ENCODE measurements at regions not wholly inside any gene's neighbourhood (a gene's known extent, or its start where the extent isn't known, plus 50 kb on each side); places are given as distances from the start of the nearest gene placed in this dataset.

- H3K9me3 Mint-ChIP-seq (ENCODE audit: unreplicated experiment): peaks cover 21% of the 10 kb centered on the region
- Histone ChIP-seq H3K4me2 (ENCODE audit: low read length) (no peak overlapping the region), H3K27ac (ENCODE audit: low read depth, low read length) (no peak overlapping the region), H2AFZ (ENCODE audit: low read depth, low read length) (no peak overlapping the region), H3K9me3 (ENCODE audit: insufficient read depth, low read depth, low read length) (peaks cover 12% of the 10 kb centered on the region), H3K79me2 (ENCODE audit: insufficient read depth, low read length) (no peaks in the 10 kb centered on the region), H3K36me3 (ENCODE audit: insufficient read depth, low read length) (no peaks in the 10 kb centered on the region), H3K4me3 (ENCODE audit: insufficient read depth, low read depth, low read length) (no peak overlapping the region), H4K20me1 (ENCODE audit: insufficient read depth, low read length) (peaks cover 2% of the 10 kb centered on the region), H3K9ac (ENCODE audit: low read length) (no peak overlapping the region), H3K27me3 (ENCODE audit: insufficient read depth, low read length) (no peaks in the 10 kb centered on the region), H3K4me1 (ENCODE audit: insufficient read depth, low read length) (no peaks in the 10 kb centered on the region)
- H3K4me1 Mint-ChIP-seq (ENCODE audit: low read depth, unreplicated experiment): no peaks in the 10 kb centered on the region
- H3K27ac Mint-ChIP-seq (ENCODE audit: unreplicated experiment): no peak overlapping the region
- no peak for DNase-seq (ENCODE audit: low read depth)
- H3K4me3 Mint-ChIP-seq (ENCODE audit: unreplicated experiment): no peak overlapping the region
- FAIRE-seq: no peak
- H3K36me3 Mint-ChIP-seq (ENCODE audit: low read depth, unreplicated experiment): peaks cover 6% of the 10 kb centered on the region
- peaks cover 30% of the 10 kb centered on the region for H3K27me3 Mint-ChIP-seq (ENCODE audit: low read depth, unreplicated experiment)
- no peak for TF ChIP-seq CTCF (IDR thresholded peaks at IDR 0.05; ENCODE audit: insufficient read depth, low read depth, low read length)
- no peak for TF ChIP-seq EZH2 (IDR thresholded peaks at IDR 0.05; ENCODE audit: insufficient read depth, low read length)
Observed at GRCh38 chr9:134251296-134252069, 74.8 kb upstream of the RXRA start.

GRCh38 chr9:134252084-134252830 lies 74.0 kb upstream of the RXRA start:
- no peaks in the 10 kb centered on the region for H3K4me1 ChIP-seq (ENCODE audit: insufficient read depth, low read length)
- H3K9me3 Mint-ChIP-seq (ENCODE audit: unreplicated experiment): peaks cover 21% of the 10 kb centered on the region
- no peaks in the 10 kb centered on the region for H3K4me1 Mint-ChIP-seq (ENCODE audit: low read depth, unreplicated experiment)
- no peak overlapping the region for H3K27ac Mint-ChIP-seq (ENCODE audit: unreplicated experiment)
- FAIRE-seq: no peak
- peaks cover 2% of the 10 kb centered on the region for H4K20me1 ChIP-seq (ENCODE audit: insufficient read depth, low read length)
- DNase-seq (ENCODE audit: low read depth): no peak
- peaks cover 12% of the 10 kb centered on the region for H3K9me3 ChIP-seq (ENCODE audit: insufficient read depth, low read depth, low read length)
- TF ChIP-seq EZH2 (IDR thresholded peaks at IDR 0.05; ENCODE audit: insufficient read depth, low read length) (no peak), CTCF (IDR thresholded peaks at IDR 0.05; ENCODE audit: insufficient read depth, low read depth, low read length) (no peak)
- no peak overlapping the region for H2AFZ ChIP-seq (ENCODE audit: low read depth, low read length)
- H3K4me3 ChIP-seq (ENCODE audit: insufficient read depth, low read depth, low read length): no peak overlapping the region
- no peak overlapping the region for H3K9ac ChIP-seq (ENCODE audit: low read length)
- H3K27me3 Mint-ChIP-seq (ENCODE audit: low read depth, unreplicated experiment): peaks cover 31% of the 10 kb centered on the region
- no peaks in the 10 kb centered on the region for H3K36me3 ChIP-seq (ENCODE audit: insufficient read depth, low read length)
- no peak overlapping the region for H3K4me3 Mint-ChIP-seq (ENCODE audit: unreplicated experiment)
- H3K27ac ChIP-seq (ENCODE audit: low read depth, low read length): no peak overlapping the region
- no peaks in the 10 kb centered on the region for H3K27me3 ChIP-seq (ENCODE audit: insufficient read depth, low read length)
- no peak overlapping the region for H3K4me2 ChIP-seq (ENCODE audit: low read length)
- H3K36me3 Mint-ChIP-seq (ENCODE audit: low read depth, unreplicated experiment): peaks cover 6% of the 10 kb centered on the region
- H3K79me2 ChIP-seq (ENCODE audit: insufficient read depth, low read length): no peaks in the 10 kb centered on the region
